Caco-2 (cell line): ENCODE measurements at regions not wholly inside any gene's neighbourhood (a gene's known extent, or its start where the extent isn't known, plus 50 kb on each side); places are given as distances from the start of the nearest gene placed in this dataset.

Experiments
- BruUV-seq: library from RNA; stranded (reverse); fragments of 400-500 nt; replicated peaks from 2 replicates; lab custom pipeline; 2021; lab: Mats Ljungman, UMichigan
- CTCF ChIA-PET: fragments of 300-600 bp; sonication (Branson Sonifier 250); formaldehyde crosslinking; loops from one replicate; lab custom pipeline; 2022; ENCODE audit warnings: antibody characterized with exemption; lab: Charles Lee
- POLR2A ChIA-PET: fragments of 300-600 bp; sonication (Branson Sonifier 250); formaldehyde crosslinking; loops from one replicate; lab custom pipeline; 2022; ENCODE audit warnings: antibody characterized with exemption; lab: Charles Lee
- DNase-seq, 2 experiments: peaks; one replicate each; pipeline versions ENCODE4 v3.0.0 to v3.0.0-alpha.2; 2020 to 2022
- H3K27me3 ChIP-seq: replicated peaks from 2 replicates; pipeline ENCODE4 v1.6.0; 2011; ENCODE audit warnings: low read length; ENCODE audit not compliant: control insufficient read depth, insufficient read depth
- H3K36me3 ChIP-seq: 2 replicates; pipeline ENCODE4 v1.5.1; 2011; ENCODE audit warnings: low read length; ENCODE audit not compliant: control insufficient read depth, insufficient read depth
- H3K4me1 ChIP-seq: fragments of 250-450 bp; sonication (Bioruptor Pico); 2 replicates; pipeline ENCODE4 v1.5.1; 2020; ENCODE audit warnings: mild to moderate bottlenecking
- H3K4me3 ChIP-seq: 2 replicates; pipeline ENCODE4 v1.5.1; 2011; ENCODE audit warnings: low read depth, mild to moderate bottlenecking, control low read depth, low read length
- H3K9me3 ChIP-seq: fragments of 250-450 bp; sonication (Bioruptor Pico); 2 replicates; pipeline ENCODE4 v1.5.1; 2020; ENCODE audit warnings: mild to moderate bottlenecking, moderate library complexity
- H3K27ac Mint-ChIP-seq: one replicate; pipeline ENCODE4 v1.8.0; 2022; ENCODE audit warnings: mixed read lengths; ENCODE audit not compliant: unreplicated experiment
- H3K27me3 Mint-ChIP-seq: one replicate; pipeline ENCODE4 v1.8.0; 2022; ENCODE audit warnings: mixed read lengths; ENCODE audit not compliant: insufficient read depth, unreplicated experiment
- H3K36me3 Mint-ChIP-seq: one replicate; pipeline ENCODE4 v1.8.0; 2022; ENCODE audit warnings: mild to moderate bottlenecking, mixed read lengths; ENCODE audit not compliant: insufficient read depth, unreplicated experiment
- H3K4me1 Mint-ChIP-seq: one replicate; pipeline ENCODE4 v1.8.0; 2022; ENCODE audit warnings: low read depth, mixed read lengths; ENCODE audit not compliant: unreplicated experiment
- H3K4me3 Mint-ChIP-seq: one replicate; pipeline ENCODE4 v1.8.0; 2022; ENCODE audit warnings: mild to moderate bottlenecking, moderate library complexity, mixed read lengths; ENCODE audit not compliant: unreplicated experiment
- H3K9me3 Mint-ChIP-seq: one replicate; pipeline ENCODE4 v1.8.0; 2022; ENCODE audit warnings: mixed read lengths; ENCODE audit not compliant: unreplicated experiment
- intact Hi-C: fragments of 100-400 bp; cut with micrococcal nuclease; formaldehyde crosslinking; loops from one replicate; pipeline ENCODE4 v1.10.0; 2022; ENCODE audit not compliant: unreplicated experiment
- TF ChIP-seq, protein P1 (sequence below), 2 experiments: fragments of 200-600 bp in 1 of 2; IDR thresholded peaks; 1 replicate in 1 of 2; 2 replicates in 1 of 2; pipeline versions ENCODE4 v1.5.1 to v1.8.0; 2011 to 2022; ENCODE audit warnings: antibody characterized with exemption in 1 of 2, control low read depth in 1 of 2, inconsistent platforms in 1 of 2, low read depth in 1 of 2, low read length in 1 of 2, mild to moderate bottlenecking in 1 of 2, moderate library complexity in 1 of 2; ENCODE audit not compliant: insufficient read depth in 1 of 2, severe bottlenecking in 1 of 2, unreplicated experiment in 1 of 2

DNA sequence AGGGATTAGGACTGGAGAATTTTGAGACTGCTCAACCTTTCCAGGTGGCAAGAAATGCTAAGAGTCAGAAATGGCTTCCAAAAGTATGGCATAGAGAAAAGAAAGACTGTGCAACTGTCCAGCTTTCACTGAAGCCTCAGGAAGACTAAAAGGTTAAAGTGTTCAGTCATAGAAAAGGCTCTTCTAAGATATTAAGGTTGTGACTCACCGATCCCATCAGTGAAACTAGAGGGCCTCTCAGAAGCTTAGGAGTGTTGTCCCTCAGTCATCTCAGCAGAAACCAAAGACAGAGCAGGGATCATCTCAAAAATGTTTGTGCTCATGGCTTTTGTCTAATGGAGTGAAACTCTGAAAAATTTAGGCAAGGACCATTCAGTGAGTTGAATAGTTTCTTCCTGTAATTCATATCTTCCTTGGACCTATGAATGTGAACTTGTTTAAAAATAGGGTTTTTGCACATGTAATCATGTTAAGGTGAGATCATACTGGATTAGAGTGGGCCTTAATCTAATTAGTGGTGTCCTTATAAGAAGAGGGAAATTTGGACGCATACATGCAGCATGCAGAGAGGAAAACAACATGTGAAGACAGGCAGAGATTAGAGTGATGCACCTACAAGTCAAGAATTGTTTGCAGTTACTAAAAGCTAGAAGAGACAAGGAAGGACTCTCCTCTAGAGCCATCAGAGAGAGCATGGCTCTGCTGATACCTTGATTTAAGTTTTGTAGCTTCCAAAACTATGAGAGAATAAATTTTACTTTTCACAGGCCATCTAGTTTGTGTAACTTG lies 71.3 kb downstream of the RPE65 start:
- Mint-ChIP-seq H3K4me3 (no peak overlapping the region), H3K4me1 (peaks cover 12% of the 10 kb centered on the region), H3K27me3 (no peaks in the 10 kb centered on the region), H3K36me3 (no peaks in the 10 kb centered on the region), H3K27ac (no peak overlapping the region), H3K9me3 (no peaks in the 10 kb centered on the region)
- Histone ChIP-seq H3K36me3 (no peaks in the 10 kb centered on the region), H3K4me1 (peaks cover 13% of the 10 kb centered on the region; the same call in 1 of the 2 replicates), H3K4me3 (no peak overlapping the region), H3K27me3 (no peaks in the 10 kb centered on the region), H3K9me3 (no peaks in the 10 kb centered on the region)
- intact Hi-C loops = no loop called here
- no peak for DNase-seq
- POLR2A ChIA-PET = no interaction called here
- CTCF ChIA-PET = no interaction called here
- no TSS peak for BruUV-seq
- TF ChIP-seq, protein P1, sequence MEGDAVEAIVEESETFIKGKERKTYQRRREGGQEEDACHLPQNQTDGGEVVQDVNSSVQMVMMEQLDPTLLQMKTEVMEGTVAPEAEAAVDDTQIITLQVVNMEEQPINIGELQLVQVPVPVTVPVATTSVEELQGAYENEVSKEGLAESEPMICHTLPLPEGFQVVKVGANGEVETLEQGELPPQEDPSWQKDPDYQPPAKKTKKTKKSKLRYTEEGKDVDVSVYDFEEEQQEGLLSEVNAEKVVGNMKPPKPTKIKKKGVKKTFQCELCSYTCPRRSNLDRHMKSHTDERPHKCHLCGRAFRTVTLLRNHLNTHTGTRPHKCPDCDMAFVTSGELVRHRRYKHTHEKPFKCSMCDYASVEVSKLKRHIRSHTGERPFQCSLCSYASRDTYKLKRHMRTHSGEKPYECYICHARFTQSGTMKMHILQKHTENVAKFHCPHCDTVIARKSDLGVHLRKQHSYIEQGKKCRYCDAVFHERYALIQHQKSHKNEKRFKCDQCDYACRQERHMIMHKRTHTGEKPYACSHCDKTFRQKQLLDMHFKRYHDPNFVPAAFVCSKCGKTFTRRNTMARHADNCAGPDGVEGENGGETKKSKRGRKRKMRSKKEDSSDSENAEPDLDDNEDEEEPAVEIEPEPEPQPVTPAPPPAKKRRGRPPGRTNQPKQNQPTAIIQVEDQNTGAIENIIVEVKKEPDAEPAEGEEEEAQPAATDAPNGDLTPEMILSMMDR (IDR thresholded peaks at IDR 0.05; ENCODE audit: insufficient read depth in 1 of 2, low read depth in 1 of 2, low read length in 1 of 2, severe bottlenecking in 1 of 2, unreplicated experiment in 1 of 2) = no peak

DNA sequence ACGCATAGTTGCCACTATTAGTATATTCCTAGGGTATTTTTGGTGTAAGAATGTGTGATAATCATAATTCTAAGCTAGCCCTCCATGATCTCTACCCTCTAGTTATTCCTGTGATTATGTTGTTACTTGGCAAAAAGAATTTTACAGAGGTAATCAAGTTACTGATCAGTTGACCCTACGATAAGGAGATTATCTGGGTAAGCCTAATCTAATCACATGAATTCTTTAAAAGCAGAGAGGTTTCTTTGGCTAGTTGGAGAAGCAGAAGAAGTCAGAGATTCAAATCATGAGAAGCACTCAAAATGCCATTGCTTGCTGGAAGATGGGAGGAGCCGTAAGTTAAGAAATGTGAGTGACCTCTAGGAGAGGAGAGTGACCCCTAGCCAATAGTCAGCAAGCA lies 72.7 kb downstream of the RPE65 start:
- TF ChIP-seq, protein P1 (IDR thresholded peaks at IDR 0.05; ENCODE audit: insufficient read depth in 1 of 2, low read depth in 1 of 2, low read length in 1 of 2, severe bottlenecking in 1 of 2, unreplicated experiment in 1 of 2) = no peak
- no peaks in the 10 kb centered on the region for H3K9me3 ChIP-seq
- no peaks in the 10 kb centered on the region for H3K36me3 ChIP-seq
- Mint-ChIP-seq H3K36me3 (no peaks in the 10 kb centered on the region), H3K4me1 (peaks cover 12% of the 10 kb centered on the region), H3K4me3 (no peak overlapping the region), H3K27ac (no peak overlapping the region), H3K27me3 (no peaks in the 10 kb centered on the region), H3K9me3 (no peaks in the 10 kb centered on the region)
- no peak for DNase-seq
- H3K27me3 ChIP-seq = no peaks in the 10 kb centered on the region
- H3K4me3 ChIP-seq = no peak overlapping the region
- POLR2A ChIA-PET = no interaction called here
- CTCF ChIA-PET = no interaction called here
- no TSS peak for BruUV-seq
- intact Hi-C loops = no loop called here
- H3K4me1 ChIP-seq = peaks cover 13% of the 10 kb centered on the region; the same call in 1 of the 2 replicates

DNA sequence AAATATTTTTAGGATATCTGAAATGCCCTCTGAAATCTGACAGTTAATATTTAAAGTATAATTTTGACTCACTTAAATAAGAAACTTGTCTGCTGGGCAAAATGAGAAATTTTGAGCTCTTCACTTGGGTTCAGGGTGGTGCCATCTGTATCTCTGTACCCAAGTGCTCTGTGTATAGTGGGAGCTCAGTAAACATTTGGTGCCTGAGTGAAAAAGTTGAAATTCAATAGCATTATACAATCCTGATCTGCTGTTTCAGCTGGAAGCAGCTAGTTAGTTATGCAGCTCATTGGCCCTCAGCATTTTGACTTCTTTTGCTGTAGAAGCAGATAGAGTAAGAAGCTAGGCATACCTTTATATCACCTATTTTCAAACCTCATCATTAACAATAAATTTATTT lies 73.3 kb downstream of the RPE65 start:
- CTCF ChIA-PET = no interaction called here
- intact Hi-C loops = no loop called here
- BruUV-seq = no TSS peak

More for the DNA sequence above, 73.3 kb downstream of the RPE65 start:
- POLR2A ChIA-PET = no interaction called here
- Mint-ChIP-seq H3K9me3 (no peaks in the 10 kb centered on the region), H3K4me1 (peaks cover 12% of the 10 kb centered on the region), H3K27me3 (no peaks in the 10 kb centered on the region), H3K27ac (no peak overlapping the region), H3K4me3 (no peak overlapping the region), H3K36me3 (no peaks in the 10 kb centered on the region)
- H3K9me3 ChIP-seq = no peaks in the 10 kb centered on the region
- TF ChIP-seq, protein P1 (IDR thresholded peaks at IDR 0.05; ENCODE audit: insufficient read depth in 1 of 2, low read depth in 1 of 2, low read length in 1 of 2, severe bottlenecking in 1 of 2, unreplicated experiment in 1 of 2) = no peak
- H3K4me1 ChIP-seq = peaks cover 13% of the 10 kb centered on the region; the same call in 1 of the 2 replicates
- DNase-seq = no peak
- H3K36me3 ChIP-seq = no peaks in the 10 kb centered on the region
- H3K27me3 ChIP-seq = no peaks in the 10 kb centered on the region
- no peak overlapping the region for H3K4me3 ChIP-seq
